ENCODE measurements at regions not wholly inside any gene's neighbourhood (a gene's known extent, or its start where the extent isn't known, plus 50 kb on each side); places are given as distances from the start of the nearest gene placed in this dataset.

DNA sequence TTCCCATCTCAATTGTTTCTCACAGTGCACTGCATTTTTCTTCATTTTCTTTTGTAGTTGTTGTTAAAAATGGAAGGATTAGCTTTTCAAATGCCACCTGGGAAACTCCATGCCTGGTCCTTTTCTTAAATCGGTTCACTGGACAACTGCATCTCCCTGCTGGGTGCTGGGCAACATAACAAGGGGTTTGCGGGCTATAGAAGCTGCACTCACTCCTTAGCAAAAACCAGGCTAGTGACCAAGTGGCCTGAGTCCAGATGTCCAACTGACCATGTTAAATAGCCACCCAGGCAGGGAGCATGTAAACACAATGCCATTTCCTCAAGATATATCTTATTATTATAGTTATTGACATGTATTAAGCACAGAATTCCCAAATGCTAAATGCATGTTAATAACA, 264.9 kb downstream of the ICOS start:
- TF ChIP-seq, protein P1, sequence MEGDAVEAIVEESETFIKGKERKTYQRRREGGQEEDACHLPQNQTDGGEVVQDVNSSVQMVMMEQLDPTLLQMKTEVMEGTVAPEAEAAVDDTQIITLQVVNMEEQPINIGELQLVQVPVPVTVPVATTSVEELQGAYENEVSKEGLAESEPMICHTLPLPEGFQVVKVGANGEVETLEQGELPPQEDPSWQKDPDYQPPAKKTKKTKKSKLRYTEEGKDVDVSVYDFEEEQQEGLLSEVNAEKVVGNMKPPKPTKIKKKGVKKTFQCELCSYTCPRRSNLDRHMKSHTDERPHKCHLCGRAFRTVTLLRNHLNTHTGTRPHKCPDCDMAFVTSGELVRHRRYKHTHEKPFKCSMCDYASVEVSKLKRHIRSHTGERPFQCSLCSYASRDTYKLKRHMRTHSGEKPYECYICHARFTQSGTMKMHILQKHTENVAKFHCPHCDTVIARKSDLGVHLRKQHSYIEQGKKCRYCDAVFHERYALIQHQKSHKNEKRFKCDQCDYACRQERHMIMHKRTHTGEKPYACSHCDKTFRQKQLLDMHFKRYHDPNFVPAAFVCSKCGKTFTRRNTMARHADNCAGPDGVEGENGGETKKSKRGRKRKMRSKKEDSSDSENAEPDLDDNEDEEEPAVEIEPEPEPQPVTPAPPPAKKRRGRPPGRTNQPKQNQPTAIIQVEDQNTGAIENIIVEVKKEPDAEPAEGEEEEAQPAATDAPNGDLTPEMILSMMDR (IDR thresholded peaks at IDR 0.05) = no peak
- TF ChIP-seq POLR2A (IDR thresholded peaks at IDR 0.05) = no peak
